Gastroesophageal sphincter (tissue), 4 donors: ENCODE measurements at regions not wholly inside any gene's neighbourhood (a gene's known extent, or its start where the extent isn't known, plus 50 kb on each side); places are given as distances from the start of the nearest gene placed in this dataset.

Experiments
- ATAC-seq: fragments of 150-250 bp; one replicate; pipeline ENCODE4 v1.9.1; 2016; ENCODE audit warnings: mild to moderate bottlenecking, moderate library complexity
- H3K27ac ChIP-seq, 4 donors: fragments of 200-600 bp; sonication (generic) in 3 of 4; 1 replicate in 3 of 4; 2 replicates in 1 of 4; pipeline ENCODE4 v1.5.1; 2016 to 2019
- H3K27me3 ChIP-seq: fragments of 200-600 bp; sonication (generic); one replicate; pipeline ENCODE4 v1.5.1; 2019
- H3K36me3 ChIP-seq, 2 donors: fragments of 200-600 bp; sonication (generic); one replicate each; pipeline ENCODE4 v1.5.1; 2019; ENCODE audit warnings: control low read depth in 1 of 2
- H3K4me1 ChIP-seq, 3 donors: fragments of 200-600 bp; sonication (generic); 1 replicate in 2 of 3; 2 replicates in 1 of 3; pipeline ENCODE4 v1.5.1; 2016 to 2019; ENCODE audit warnings: control low read depth in 2 of 3
- H3K4me3 ChIP-seq, 2 donors: fragments of 200-600 bp; sonication (generic); one replicate each; pipeline ENCODE4 v1.5.1; 2019; ENCODE audit warnings: mild to moderate bottlenecking in 1 of 2, moderate library complexity in 1 of 2
- H3K9me3 ChIP-seq, 3 donors: fragments of 200-600 bp; sonication (generic); one replicate each; pipeline ENCODE4 v1.5.1; 2017 to 2019; ENCODE audit warnings: control low read depth in 2 of 3
- EP300 ChIP-seq: sonication (generic); formaldehyde crosslinking; IDR thresholded peaks from one replicate; pipeline ENCODE4 v1.6.1; 2017; ENCODE audit warnings: antibody characterized with exemption, mild to moderate bottlenecking
- POLR2A ChIP-seq, 2 donors: fragments of 450-650 bp; IDR thresholded peaks; one replicate each; pipeline ENCODE4 v1.6.1; 2017; ENCODE audit warnings: antibody characterized with exemption in 2 of 2, mild to moderate bottlenecking in 2 of 2, moderate library complexity in 1 of 2
- POLR2AphosphoS5 ChIP-seq: sonication (generic); formaldehyde crosslinking; IDR thresholded peaks from one replicate; pipeline ENCODE4 v1.6.1; 2017; ENCODE audit warnings: antibody characterized with exemption
- WGBS, 2 donors: methylation state at CpG; one replicate each; pipeline ENCODE4 v1.1.5; 2018; ENCODE audit warnings: low coverage in 1 of 2; 5-methylcytosine and 5-hydroxymethylcytosine counted together
- TF ChIP-seq, protein P1 (sequence below), 4 experiments: fragments of 200-600 bp in 2 of 4; fragments of 450-650 bp in 2 of 4; sonication (generic) in 1 of 4; IDR thresholded peaks; one replicate each; pipeline ENCODE4 v1.5.1; 2017 to 2019; ENCODE audit warnings: antibody characterized with exemption in 4 of 4, mild to moderate bottlenecking in 2 of 4, moderate library complexity in 2 of 4

GRCh38 chr11:107177106-107177477, 158.8 kb upstream of the GUCY1A2 start:
- no peak for ATAC-seq
- TF ChIP-seq POLR2A (IDR thresholded peaks at IDR 0.05) (no peak), POLR2AphosphoS5 (no peak), EP300 (no peak)
- TF ChIP-seq, protein P1, sequence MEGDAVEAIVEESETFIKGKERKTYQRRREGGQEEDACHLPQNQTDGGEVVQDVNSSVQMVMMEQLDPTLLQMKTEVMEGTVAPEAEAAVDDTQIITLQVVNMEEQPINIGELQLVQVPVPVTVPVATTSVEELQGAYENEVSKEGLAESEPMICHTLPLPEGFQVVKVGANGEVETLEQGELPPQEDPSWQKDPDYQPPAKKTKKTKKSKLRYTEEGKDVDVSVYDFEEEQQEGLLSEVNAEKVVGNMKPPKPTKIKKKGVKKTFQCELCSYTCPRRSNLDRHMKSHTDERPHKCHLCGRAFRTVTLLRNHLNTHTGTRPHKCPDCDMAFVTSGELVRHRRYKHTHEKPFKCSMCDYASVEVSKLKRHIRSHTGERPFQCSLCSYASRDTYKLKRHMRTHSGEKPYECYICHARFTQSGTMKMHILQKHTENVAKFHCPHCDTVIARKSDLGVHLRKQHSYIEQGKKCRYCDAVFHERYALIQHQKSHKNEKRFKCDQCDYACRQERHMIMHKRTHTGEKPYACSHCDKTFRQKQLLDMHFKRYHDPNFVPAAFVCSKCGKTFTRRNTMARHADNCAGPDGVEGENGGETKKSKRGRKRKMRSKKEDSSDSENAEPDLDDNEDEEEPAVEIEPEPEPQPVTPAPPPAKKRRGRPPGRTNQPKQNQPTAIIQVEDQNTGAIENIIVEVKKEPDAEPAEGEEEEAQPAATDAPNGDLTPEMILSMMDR (IDR thresholded peaks at IDR 0.05), result no peak
- H3K36me3 ChIP-seq, result no peaks in the 10 kb centered on the region
- no peaks in the 10 kb centered on the region for H3K9me3 ChIP-seq
- H3K4me3 ChIP-seq, result no peak overlapping the region
- H3K27me3 ChIP-seq, result no peaks in the 10 kb centered on the region
- no peaks in the 10 kb centered on the region for H3K4me1 ChIP-seq
- H3K27ac ChIP-seq, result no peak overlapping the region
- 89 to 100% methylated on average over 1 to 7 of the region's 15 CpGs for WGBS, 2 donors

DNA sequence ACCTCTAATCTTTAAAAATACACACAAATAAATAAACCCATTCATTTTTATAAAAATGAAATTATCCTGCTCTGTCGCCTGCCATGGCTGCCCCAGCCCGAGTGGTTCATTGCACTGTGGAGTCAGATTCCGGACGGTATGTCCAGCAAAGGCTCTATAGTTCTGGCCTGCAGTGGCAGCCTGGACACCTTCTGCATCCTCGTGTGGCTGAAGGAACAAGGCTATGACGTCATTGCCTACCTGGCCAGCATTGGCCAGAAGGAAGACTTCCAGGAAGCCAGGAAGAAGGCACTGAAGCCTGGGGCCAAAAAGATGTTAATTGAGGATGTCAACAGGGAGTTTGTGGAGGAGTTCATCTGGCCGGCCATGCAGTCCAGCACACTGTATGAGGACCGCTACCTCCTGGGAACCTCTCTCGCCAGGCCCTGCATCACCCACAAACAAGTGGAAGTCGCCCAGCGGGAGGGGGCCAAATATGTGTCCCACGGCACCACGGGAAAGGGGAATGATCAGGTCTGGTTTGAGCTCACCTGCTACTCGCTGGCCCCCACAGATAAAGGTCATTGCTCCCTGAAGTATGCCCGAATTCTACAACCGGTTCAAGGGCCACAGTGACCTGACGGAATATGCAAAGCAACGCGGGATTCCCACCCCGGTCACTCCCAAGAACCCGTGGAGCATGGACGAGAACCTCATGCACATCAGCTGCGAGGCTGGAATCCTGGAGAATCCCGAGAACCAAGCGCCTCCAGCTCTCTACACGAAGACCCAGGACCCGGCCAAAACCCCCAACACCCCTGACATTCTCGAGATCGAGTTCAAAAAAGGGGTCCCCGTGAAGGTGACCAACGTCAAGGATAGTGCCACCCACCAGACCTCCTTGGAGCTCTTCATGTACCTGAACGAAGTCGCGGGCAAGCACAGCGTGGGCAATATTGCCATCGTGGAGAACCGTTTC, 158.2 kb upstream of the GUCY1A2 start:
- Histone ChIP-seq H3K27ac (no peak overlapping the region), H3K4me1 (no peaks in the 10 kb centered on the region), H3K4me3 (no peak overlapping the region), H3K36me3 (no peaks in the 10 kb centered on the region), H3K27me3 (no peaks in the 10 kb centered on the region), H3K9me3 (no peaks in the 10 kb centered on the region)
- TF ChIP-seq POLR2A (IDR thresholded peaks at IDR 0.05) (no peak), EP300 (no peak), POLR2AphosphoS5 (no peak)
- TF ChIP-seq, protein P1 (IDR thresholded peaks at IDR 0.05), result no peak
- 90 to 94% methylated on average over 10 of the region's 37 CpGs for WGBS, 2 donors
- no peak for ATAC-seq

GRCh38 chr11:107174856-107175255, 156.6 kb upstream of the GUCY1A2 start:
- WGBS, 2 donors, result 83 to 84% methylated on average over 1 to 4 of the region's 5 CpGs
- Histone ChIP-seq H3K4me1 (no peaks in the 10 kb centered on the region), H3K4me3 (no peak overlapping the region), H3K27ac (no peak overlapping the region), H3K27me3 (no peaks in the 10 kb centered on the region), H3K9me3 (peaks cover 0 to 5% (median 0%) of the 10 kb centered on the region in 3 donors), H3K36me3 (no peaks in the 10 kb centered on the region)
- TF ChIP-seq EP300, result no peak
- no peak for TF ChIP-seq POLR2AphosphoS5
- TF ChIP-seq, protein P1 (IDR thresholded peaks at IDR 0.05), result no peak
- no peak for TF ChIP-seq POLR2A (IDR thresholded peaks at IDR 0.05)
- ATAC-seq, result no peak

- Histone ChIP-seq H3K27ac (no peak overlapping the region), H3K36me3 (no peaks in the 10 kb centered on the region), H3K9me3 (peaks cover 0 to 13% (median 0%) of the 10 kb centered on the region in 3 donors), H3K27me3 (no peaks in the 10 kb centered on the region), H3K4me1 (no peaks in the 10 kb centered on the region), H3K4me3 (no peak overlapping the region)
- 66 to 69% methylated on average over 2 of the region's 2 CpGs for WGBS, 2 donors
- TF ChIP-seq POLR2A (IDR thresholded peaks at IDR 0.05) (no peak), EP300 (no peak), POLR2AphosphoS5 (no peak)
- TF ChIP-seq, protein P1 (IDR thresholded peaks at IDR 0.05), result no peak
- ATAC-seq, result no peak
Measured at GRCh38 chr11:107172996-107173395, 154.7 kb upstream of the GUCY1A2 start.

GRCh38 chr11:107157809-107158187, 139.5 kb upstream of the GUCY1A2 start:
- Histone ChIP-seq H3K27ac (no peak overlapping the region), H3K27me3 (no peaks in the 10 kb centered on the region), H3K4me3 (no peak overlapping the region), H3K9me3 (no peaks in the 10 kb centered on the region), H3K4me1 (no peaks in the 10 kb centered on the region), H3K36me3 (no peaks in the 10 kb centered on the region)
- 0 to 44% methylated on average over 1 of the region's 1 CpG for WGBS, 2 donors
- ATAC-seq, result no peak
- TF ChIP-seq, protein P1 (IDR thresholded peaks at IDR 0.05), result no peak
- no peak for TF ChIP-seq POLR2A (IDR thresholded peaks at IDR 0.05)
- TF ChIP-seq EP300, result no peak
- TF ChIP-seq POLR2AphosphoS5, result no peak
